Activated CD8-positive, alpha-beta memory T cell treated with anti-CD3 and anti-CD28 coated beads for 36 hours (primary cell): ENCODE measurements at regions not wholly inside any gene's neighbourhood (a gene's known extent, or its start where the extent isn't known, plus 50 kb on each side); places are given as distances from the start of the nearest gene placed in this dataset.
"Not testable (repeated sequence)": the region's sequence is repeated elsewhere in the genome, so short reads cannot be mapped to it uniquely, and the experiment has no call there.

Experiments
- CTCF ChIA-PET: fragments of 350-600 bp; sonication (Branson Sonifier 250); formaldehyde crosslinking; loops from one replicate; lab custom pipeline; 2021; ENCODE audit warnings: antibody characterized with exemption; lab: Charles Lee
- POLR2A ChIA-PET: fragments of 350-600 bp; sonication (Branson Sonifier 250); formaldehyde crosslinking; loops from one replicate; lab custom pipeline; 2021; ENCODE audit warnings: antibody characterized with exemption; lab: Charles Lee

GRCh38 chr12:112686373-112686772 is 105.2 kb upstream of the RPH3A start:
- POLR2A ChIA-PET: no interaction called here
- CTCF ChIA-PET: no interaction called here

- POLR2A ChIA-PET: no interaction called here
- CTCF ChIA-PET: no interaction called here
Observed at GRCh38 chr12:112694065-112694464, 97.5 kb upstream of the RPH3A start.

- POLR2A ChIA-PET, CTCF ChIA-PET: not testable (repeated sequence)
Observed at GRCh38 chr12:112697441-112697840, 94.1 kb upstream of the RPH3A start.

GRCh38 chr12:112705037-112705632 is 86.4 kb upstream of the RPH3A start:
- CTCF ChIA-PET: no interaction called here
- POLR2A ChIA-PET: no interaction called here

- ChIA-PET CTCF (no interaction called here), POLR2A (no interaction called here)
Observed at GRCh38 chr12:112710414-112710813, 81.1 kb upstream of the RPH3A start.

GRCh38 chr12:112711026-112711425 is 80.5 kb upstream of the RPH3A start:
- ChIA-PET POLR2A (no interaction called here), CTCF (interaction anchor here (0.6 kb wide), 1 partner anchor 322 kb away, joined by 3 read pairs; no protein-coding TSS in a partner anchor)

- CTCF ChIA-PET: interaction anchor here (0.6 kb wide), 1 partner anchor 321 kb away, joined by 3 read pairs; no protein-coding TSS in a partner anchor
Observed at GRCh38 chr12:112711507-112711906, 80.0 kb upstream of the RPH3A start.

GRCh38 chr12:112712751-112713150 is 78.8 kb upstream of the RPH3A start:
- CTCF ChIA-PET, POLR2A ChIA-PET: not testable (repeated sequence)

More at GRCh38 chr12:112711507-112711906, 80.0 kb upstream of the RPH3A start:
- POLR2A ChIA-PET: no interaction called here

- ChIA-PET CTCF (no interaction called here), POLR2A (interaction anchor here (0.6 kb wide), 1 partner anchor 477 kb away, joined by 5 read pairs; no protein-coding TSS in a partner anchor)
Observed at GRCh38 chr12:112713471-112713870, 78.1 kb upstream of the RPH3A start.

GRCh38 chr12:112714166-112714710 is 77.3 kb upstream of the RPH3A start:
- POLR2A ChIA-PET: no interaction called here
- CTCF ChIA-PET: no interaction called here

GRCh38 chr12:112716099-112717093 is 75.2 kb upstream of the RPH3A start:
- CTCF ChIA-PET: no interaction called here
- POLR2A ChIA-PET: no interaction called here

GRCh38 chr12:112728864-112729263 is 62.7 kb upstream of the RPH3A start:
- POLR2A ChIA-PET: no interaction called here
- CTCF ChIA-PET: no interaction called here

GRCh38 chr12:112734859-112735695 is 56.5 kb upstream of the RPH3A start:
- POLR2A ChIA-PET: no interaction called here
- CTCF ChIA-PET: no interaction called here

- POLR2A ChIA-PET: no interaction called here
- CTCF ChIA-PET: no interaction called here
Observed at GRCh38 chr12:112738531-112738930, 53.0 kb upstream of the RPH3A start.

GRCh38 chr12:112740387-112740934 is 51.1 kb upstream of the RPH3A start:
- ChIA-PET POLR2A (no interaction called here), CTCF (no interaction called here)

- POLR2A ChIA-PET: no interaction called here
- CTCF ChIA-PET: no interaction called here
Observed at GRCh38 chr12:112741106-112741505, 50.4 kb upstream of the RPH3A start.
